ENCODE measurements at regions not wholly inside any gene's neighbourhood (a gene's known extent, or its start where the extent isn't known, plus 50 kb on each side); places are given as distances from the start of the nearest gene placed in this dataset.

GRCh38 chr17:51527225-51527982 is 267.1 kb downstream of the UTP18 start:
- Histone ChIP-seq H3K4me3 (no peak overlapping the region), H3K27me3 (ENCODE audit: insufficient read depth in 3 of 3, low read length in 2 of 3) (peaks cover 0 to 4% (median 0%) of the 10 kb centered on the region in 3 donors), H3K36me3 (ENCODE audit: insufficient read depth in 1 of 2, low read depth in 1 of 2) (no peaks in the 10 kb centered on the region), H3K27ac (no peak overlapping the region), H3K9me3 (no peaks in the 10 kb centered on the region), H3K4me1 (no peaks in the 10 kb centered on the region)
- WGBS, 3 donors, result 86 to 90% (median 87%) methylated on average over 9 of the region's 9 CpGs
- TF ChIP-seq, protein P1, sequence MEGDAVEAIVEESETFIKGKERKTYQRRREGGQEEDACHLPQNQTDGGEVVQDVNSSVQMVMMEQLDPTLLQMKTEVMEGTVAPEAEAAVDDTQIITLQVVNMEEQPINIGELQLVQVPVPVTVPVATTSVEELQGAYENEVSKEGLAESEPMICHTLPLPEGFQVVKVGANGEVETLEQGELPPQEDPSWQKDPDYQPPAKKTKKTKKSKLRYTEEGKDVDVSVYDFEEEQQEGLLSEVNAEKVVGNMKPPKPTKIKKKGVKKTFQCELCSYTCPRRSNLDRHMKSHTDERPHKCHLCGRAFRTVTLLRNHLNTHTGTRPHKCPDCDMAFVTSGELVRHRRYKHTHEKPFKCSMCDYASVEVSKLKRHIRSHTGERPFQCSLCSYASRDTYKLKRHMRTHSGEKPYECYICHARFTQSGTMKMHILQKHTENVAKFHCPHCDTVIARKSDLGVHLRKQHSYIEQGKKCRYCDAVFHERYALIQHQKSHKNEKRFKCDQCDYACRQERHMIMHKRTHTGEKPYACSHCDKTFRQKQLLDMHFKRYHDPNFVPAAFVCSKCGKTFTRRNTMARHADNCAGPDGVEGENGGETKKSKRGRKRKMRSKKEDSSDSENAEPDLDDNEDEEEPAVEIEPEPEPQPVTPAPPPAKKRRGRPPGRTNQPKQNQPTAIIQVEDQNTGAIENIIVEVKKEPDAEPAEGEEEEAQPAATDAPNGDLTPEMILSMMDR (IDR thresholded peaks at IDR 0.05), result no peak
- ATAC-seq, result no peak
- no peak for DNase-seq
- intact Hi-C loops (cut with DNase I), result no loop called here

DNA sequence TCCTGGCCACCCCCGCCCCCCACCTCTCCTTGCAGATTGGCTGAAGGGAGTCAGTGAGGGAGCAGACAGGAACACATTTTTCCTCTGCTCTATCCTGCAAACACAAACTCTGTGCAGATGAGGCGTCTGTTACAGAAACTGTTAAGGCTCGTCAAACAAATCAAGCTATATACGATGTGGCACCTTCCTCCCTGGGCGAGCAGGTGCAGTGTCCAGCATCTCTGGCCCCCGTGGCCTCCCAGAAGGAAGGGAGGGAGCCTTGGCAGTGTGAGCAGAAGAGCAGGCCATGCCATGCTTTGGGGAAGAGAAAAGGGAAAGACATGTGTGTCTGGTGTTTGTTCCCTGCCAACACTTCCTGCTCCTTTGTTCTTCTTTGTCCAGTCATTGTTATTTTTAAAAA is 267.8 kb downstream of the UTP18 start:
- H3K27me3 ChIP-seq (ENCODE audit: insufficient read depth in 3 of 3, low read length in 2 of 3), result peaks cover 0 to 4% (median 0%) of the 10 kb centered on the region in 3 donors
- no peaks in the 10 kb centered on the region for H3K4me1 ChIP-seq
- WGBS, 3 donors, result 69 to 76% (median 76%) methylated on average over 6 of the region's 6 CpGs
- no peaks in the 10 kb centered on the region for H3K36me3 ChIP-seq (ENCODE audit: insufficient read depth in 1 of 2, low read depth in 1 of 2)
- no peak for DNase-seq
- TF ChIP-seq, protein P1 (IDR thresholded peaks at IDR 0.05), result no peak
- no peak overlapping the region for H3K27ac ChIP-seq
- ATAC-seq, result no peak
- H3K4me3 ChIP-seq, result no peak overlapping the region
- intact Hi-C loops (cut with DNase I), result no loop called here
- H3K9me3 ChIP-seq, result no peaks in the 10 kb centered on the region

GRCh38 chr17:51533219-51533618 is 272.9 kb downstream of the UTP18 start:
- no peaks in the 10 kb centered on the region for H3K36me3 ChIP-seq (ENCODE audit: insufficient read depth in 1 of 2, low read depth in 1 of 2)
- no peaks in the 10 kb centered on the region for H3K4me1 ChIP-seq
- no peaks in the 10 kb centered on the region for H3K27me3 ChIP-seq (ENCODE audit: insufficient read depth in 3 of 3, low read length in 2 of 3)
- no peak overlapping the region for H3K27ac ChIP-seq
- H3K9me3 ChIP-seq, result no peaks in the 10 kb centered on the region
- no peak for ATAC-seq
- TF ChIP-seq, protein P1 (IDR thresholded peaks at IDR 0.05), result no peak
- WGBS, 3 donors, result 82 to 86% (median 83%) methylated on average over 3 of the region's 3 CpGs
- no peak overlapping the region for H3K4me3 ChIP-seq
- intact Hi-C loops (cut with DNase I), result no loop called here
- no peak for DNase-seq

GRCh38 chr17:51533821-51534220 is 273.5 kb downstream of the UTP18 start:
- Histone ChIP-seq H3K27me3 (ENCODE audit: insufficient read depth in 3 of 3, low read length in 2 of 3) (no peaks in the 10 kb centered on the region), H3K4me3 (no peak overlapping the region), H3K27ac (no peak overlapping the region), H3K4me1 (no peaks in the 10 kb centered on the region), H3K9me3 (no peaks in the 10 kb centered on the region), H3K36me3 (ENCODE audit: insufficient read depth in 1 of 2, low read depth in 1 of 2) (no peaks in the 10 kb centered on the region)
- no peak for ATAC-seq
- TF ChIP-seq, protein P1 (IDR thresholded peaks at IDR 0.05), result no peak
- intact Hi-C loops (cut with DNase I), result no loop called here
- WGBS, 3 donors, result 66 to 79% (median 74%) methylated on average over 3 of the region's 3 CpGs
- no peak for DNase-seq

GRCh38 chr17:51536627-51537026 is 276.3 kb downstream of the UTP18 start:
- H3K4me1 ChIP-seq, result no peaks in the 10 kb centered on the region
- TF ChIP-seq, protein P1 (IDR thresholded peaks at IDR 0.05), result no peak
- no peak overlapping the region for H3K4me3 ChIP-seq
- H3K27ac ChIP-seq, result no peak overlapping the region
- H3K36me3 ChIP-seq (ENCODE audit: insufficient read depth in 1 of 2, low read depth in 1 of 2), result no peaks in the 10 kb centered on the region
- 84 to 87% (median 84%) methylated on average over 7 of the region's 7 CpGs for WGBS, 3 donors
- ATAC-seq, result no peak
- intact Hi-C loops (cut with DNase I), result loop anchor here in 1 of 2 donors (2.0 to 5.0 kb wide), 3 partner anchors 79 to 238 kb away; no protein-coding TSS in a partner anchor
- no peaks in the 10 kb centered on the region for H3K9me3 ChIP-seq
- no peak for DNase-seq
- no peaks in the 10 kb centered on the region for H3K27me3 ChIP-seq (ENCODE audit: insufficient read depth in 3 of 3, low read length in 2 of 3)

All from psoas muscle (tissue), 7 donors.